ENCODE measurements at regions not wholly inside any gene's neighbourhood (a gene's known extent, or its start where the extent isn't known, plus 50 kb on each side); places are given as distances from the start of the nearest gene placed in this dataset.

DNA sequence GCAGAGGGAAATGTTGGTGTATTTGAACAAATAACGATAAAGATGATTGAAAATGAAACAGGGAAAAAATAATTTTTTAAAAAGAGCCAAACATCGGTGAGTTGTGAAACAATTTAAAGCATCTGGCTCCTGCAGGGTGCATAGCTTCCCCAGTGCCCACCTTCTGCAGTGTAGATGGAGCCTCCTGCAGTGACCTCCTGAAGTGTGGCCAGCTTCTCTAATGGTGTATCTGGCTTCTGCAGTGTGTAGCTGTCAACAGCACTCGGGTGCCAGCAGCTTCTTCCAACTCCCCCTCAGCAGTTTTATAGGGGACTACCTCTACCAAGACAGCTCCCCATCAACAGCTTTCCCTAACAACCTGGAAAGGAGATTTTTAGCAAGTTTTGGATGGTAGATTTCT, 279.4 kb upstream of the SEMA6A start:
- TF ChIP-seq, protein P1, sequence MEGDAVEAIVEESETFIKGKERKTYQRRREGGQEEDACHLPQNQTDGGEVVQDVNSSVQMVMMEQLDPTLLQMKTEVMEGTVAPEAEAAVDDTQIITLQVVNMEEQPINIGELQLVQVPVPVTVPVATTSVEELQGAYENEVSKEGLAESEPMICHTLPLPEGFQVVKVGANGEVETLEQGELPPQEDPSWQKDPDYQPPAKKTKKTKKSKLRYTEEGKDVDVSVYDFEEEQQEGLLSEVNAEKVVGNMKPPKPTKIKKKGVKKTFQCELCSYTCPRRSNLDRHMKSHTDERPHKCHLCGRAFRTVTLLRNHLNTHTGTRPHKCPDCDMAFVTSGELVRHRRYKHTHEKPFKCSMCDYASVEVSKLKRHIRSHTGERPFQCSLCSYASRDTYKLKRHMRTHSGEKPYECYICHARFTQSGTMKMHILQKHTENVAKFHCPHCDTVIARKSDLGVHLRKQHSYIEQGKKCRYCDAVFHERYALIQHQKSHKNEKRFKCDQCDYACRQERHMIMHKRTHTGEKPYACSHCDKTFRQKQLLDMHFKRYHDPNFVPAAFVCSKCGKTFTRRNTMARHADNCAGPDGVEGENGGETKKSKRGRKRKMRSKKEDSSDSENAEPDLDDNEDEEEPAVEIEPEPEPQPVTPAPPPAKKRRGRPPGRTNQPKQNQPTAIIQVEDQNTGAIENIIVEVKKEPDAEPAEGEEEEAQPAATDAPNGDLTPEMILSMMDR (conservative IDR thresholded peaks at IDR 0.05; ENCODE audit: low read length) = no peak
- TF ChIP-seq EZH2phosphoT487 (IDR thresholded peaks at IDR 0.05; ENCODE audit: borderline replicate concordance, low read depth, low read length) = no peak
